Stimulated activated CD8-positive, alpha-beta memory T cell treated with anti-CD3 and anti-CD28 coated beads, Interleukin-12 subunit alpha, Interleukin-12 subunit beta, amount 100 ng/mL, for 4 hours (primary cell): ENCODE measurements at regions not wholly inside any gene's neighbourhood (a gene's known extent, or its start where the extent isn't known, plus 50 kb on each side); places are given as distances from the start of the nearest gene placed in this dataset.

Source experiments
- DNase-seq: peaks from one replicate; pipeline ENCODE4 v3.0.0-alpha.2; 2020; ENCODE audit warnings: low read depth

- no peak for DNase-seq
Measured at GRCh38 chr4:24105327-24106038, 215.6 kb upstream of the PPARGC1A start.

DNA sequence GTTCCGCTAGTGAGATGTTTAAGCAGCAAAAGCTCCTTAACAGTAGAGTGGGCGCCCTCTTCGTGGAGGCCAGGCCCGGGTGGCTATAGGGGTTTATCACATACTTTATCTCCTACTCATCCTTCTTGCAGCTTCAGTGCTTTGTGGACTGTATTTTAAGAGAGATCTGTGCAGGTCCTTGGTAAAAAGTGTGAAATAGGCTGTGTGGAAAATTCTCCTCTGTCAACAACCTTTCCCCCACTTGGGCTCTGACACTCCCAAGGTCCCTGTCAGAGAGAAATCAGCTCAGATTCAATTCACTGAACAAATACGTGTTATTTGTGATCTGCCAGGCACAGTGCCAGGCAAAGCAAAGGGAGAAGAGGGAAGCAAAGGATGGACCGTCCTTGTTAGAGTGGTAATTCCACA lies 214.3 kb upstream of the PPARGC1A start:
- DNase-seq: no peak

GRCh38 chr4:24103434-24104157 lies 213.7 kb upstream of the PPARGC1A start:
- DNase-seq: no peak

- DNase-seq: no peak
Measured at GRCh38 chr4:24102621-24103020, 212.8 kb upstream of the PPARGC1A start.

DNA sequence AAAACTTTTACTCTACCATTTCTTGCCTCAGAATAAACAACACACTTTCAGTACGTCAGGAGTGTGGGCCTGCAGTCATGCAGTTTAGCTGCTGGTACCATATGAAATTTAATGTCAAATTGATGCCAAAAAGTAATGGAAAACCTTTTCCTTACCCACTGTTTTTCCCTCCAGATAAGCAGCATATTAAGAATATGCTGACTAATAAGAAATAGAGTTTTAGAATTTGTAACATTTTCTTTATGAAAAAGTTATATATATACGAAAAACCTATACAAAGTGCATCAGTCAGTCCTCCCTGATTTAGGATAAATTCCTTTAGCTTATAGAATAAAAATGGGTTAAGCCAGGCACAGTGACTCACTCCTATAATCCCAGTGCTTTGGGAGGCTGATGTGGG lies 206.8 kb upstream of the PPARGC1A start:
- DNase-seq: no peak

GRCh38 chr4:24094726-24095125 lies 204.9 kb upstream of the PPARGC1A start:
- no peak for DNase-seq

- DNase-seq: no peak
Measured at GRCh38 chr4:24093446-24093845, 203.6 kb upstream of the PPARGC1A start.

GRCh38 chr4:24091639-24092233 lies 201.9 kb upstream of the PPARGC1A start:
- DNase-seq: no peak

- DNase-seq: no peak
Measured at GRCh38 chr4:24089851-24090534, 200.1 kb upstream of the PPARGC1A start.

DNA sequence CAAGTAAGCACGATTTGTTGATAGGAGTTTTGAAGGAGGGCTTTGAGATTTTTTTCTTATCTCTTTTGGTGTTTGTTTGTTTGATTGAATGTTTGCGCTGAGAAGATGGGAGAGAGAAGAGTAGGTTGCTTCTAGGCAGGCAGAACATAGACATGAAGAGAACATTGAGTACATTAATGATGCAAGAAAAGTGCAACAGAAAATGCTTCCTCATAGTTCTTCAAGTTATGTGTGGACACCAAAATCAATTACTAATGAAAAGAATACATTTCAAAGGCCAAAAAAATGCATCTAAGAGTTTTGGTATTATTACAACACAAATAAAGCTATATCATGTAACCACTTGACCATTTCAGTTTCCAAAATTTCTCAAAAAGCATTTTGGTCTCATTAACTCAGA lies 191.0 kb upstream of the PPARGC1A start:
- DNase-seq: no peak

- DNase-seq: no peak
Measured at GRCh38 chr4:24078347-24078962, 188.6 kb upstream of the PPARGC1A start.

GRCh38 chr4:24076811-24077210 lies 187.0 kb upstream of the PPARGC1A start:
- no peak for DNase-seq

GRCh38 chr4:24073948-24074347 lies 184.1 kb upstream of the PPARGC1A start:
- no peak for DNase-seq

DNA sequence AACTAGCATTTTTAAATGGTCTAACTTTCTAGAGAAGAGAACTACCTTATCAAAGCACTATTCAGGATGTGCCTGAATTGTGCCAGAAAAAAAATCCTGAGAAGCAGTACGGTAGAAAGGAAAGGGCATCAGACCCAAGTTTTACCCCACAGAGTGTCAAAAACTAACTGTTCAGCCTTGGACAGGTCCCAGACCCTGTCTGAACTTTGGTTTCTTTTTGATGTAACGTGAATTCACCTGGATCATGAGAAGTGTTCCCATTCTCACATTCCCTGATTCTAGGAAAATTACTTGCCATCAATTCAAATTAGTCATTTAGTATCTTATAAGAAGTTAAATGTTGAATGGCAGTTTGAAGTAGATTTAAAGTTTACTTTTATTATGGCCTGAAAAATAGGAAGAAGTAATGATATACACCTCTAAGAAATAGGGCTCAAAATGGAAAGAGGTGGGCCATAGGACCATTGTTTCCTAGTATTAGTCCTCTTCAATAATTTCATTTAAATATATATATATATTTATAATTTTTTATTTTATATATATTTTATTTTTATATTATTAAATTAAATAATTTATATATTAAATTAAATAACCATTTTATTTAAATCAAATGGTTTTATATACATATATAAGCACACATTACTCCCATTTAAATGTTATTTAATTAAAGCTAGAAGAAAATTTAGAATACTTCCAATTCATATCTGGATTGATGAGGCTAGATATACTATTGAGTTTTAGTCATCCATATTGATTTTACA lies 181.9 kb upstream of the PPARGC1A start:
- DNase-seq: no peak

GRCh38 chr4:24070117-24070516 lies 180.3 kb upstream of the PPARGC1A start:
- DNase-seq: no peak

DNA sequence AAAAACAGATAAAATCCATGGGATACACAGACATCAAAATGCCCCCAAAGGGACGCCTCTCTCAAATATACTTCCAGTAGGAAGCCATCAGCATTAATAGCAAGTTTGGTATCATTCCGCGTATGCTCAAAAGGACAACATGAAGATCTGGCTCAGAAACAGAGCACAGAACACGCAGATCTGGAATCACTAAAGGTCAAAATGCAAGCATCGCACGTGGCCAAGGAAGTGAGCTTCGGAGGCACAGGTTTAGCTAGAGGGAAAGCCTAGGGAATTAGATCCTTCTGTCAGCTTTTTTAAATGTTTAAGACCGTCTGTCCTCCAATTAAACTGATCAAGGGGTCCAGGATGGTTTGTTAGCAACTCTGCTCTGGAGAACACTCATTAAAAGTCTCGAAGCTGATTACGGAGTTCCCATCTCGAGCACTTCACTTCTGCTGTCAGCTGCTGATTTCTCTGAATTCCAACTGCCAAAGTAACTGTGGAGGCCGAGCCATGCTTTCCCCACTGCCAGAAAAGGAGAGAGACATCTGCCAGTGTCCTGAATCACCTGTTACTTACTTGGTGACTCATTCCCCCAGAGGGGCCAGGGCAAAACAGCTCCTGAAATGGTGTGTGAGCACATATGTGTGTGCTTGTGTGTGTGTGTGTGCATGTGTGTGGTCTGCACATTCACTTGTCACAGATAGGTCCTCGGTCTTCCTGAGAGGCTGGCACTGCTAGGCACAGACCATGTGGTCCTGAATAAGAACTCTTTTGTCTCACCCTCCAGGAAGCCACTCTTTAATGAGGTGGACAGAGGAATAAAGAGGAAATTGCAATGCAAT lies 177.7 kb upstream of the PPARGC1A start:
- DNase-seq: no peak

GRCh38 chr4:24065974-24066373 lies 176.1 kb upstream of the PPARGC1A start:
- DNase-seq: no peak

- DNase-seq: no peak
Measured at GRCh38 chr4:24063731-24064130, 173.9 kb upstream of the PPARGC1A start.

DNA sequence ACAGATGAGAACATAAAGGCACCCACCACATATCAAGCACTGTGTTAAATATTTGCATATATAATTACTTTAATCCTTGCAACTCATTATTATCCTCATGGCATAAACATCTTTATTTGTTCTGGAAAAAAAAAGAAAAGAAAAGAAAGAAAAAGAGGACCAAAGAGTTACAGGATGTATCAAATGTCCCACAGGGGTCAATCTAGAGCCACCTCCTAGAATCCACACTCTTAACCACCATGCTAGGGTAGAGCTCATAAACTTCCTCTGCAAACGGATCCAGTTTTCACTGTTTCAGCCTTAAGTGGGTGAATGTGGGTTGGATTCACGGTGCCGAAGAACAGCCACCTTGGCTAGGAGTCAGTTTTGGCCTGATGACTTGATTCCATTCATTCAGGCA lies 171.1 kb upstream of the PPARGC1A start:
- no peak for DNase-seq

DNA sequence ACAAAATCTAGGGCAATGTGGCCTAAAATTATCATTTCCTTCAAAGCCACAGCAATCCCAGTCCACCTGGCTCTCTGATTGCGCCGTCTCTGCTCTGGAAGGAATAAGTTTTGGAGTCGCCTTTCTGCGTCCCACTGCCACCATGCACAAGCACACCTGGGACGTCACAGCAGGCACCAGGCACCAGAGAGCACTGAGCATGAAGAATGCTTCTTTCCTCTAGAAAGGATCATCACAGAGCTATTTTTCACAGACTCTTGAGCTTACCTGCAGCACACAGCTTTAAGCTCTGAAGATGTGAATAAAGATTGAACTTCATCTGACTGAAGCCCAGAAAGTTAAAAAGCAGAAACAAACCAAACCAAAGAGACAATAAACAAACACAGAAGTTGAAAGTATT lies 170.0 kb upstream of the PPARGC1A start:
- no peak for DNase-seq
